ENCODE measurements at regions not wholly inside any gene's neighbourhood (a gene's known extent, or its start where the extent isn't known, plus 50 kb on each side); places are given as distances from the start of the nearest gene placed in this dataset.

DNA sequence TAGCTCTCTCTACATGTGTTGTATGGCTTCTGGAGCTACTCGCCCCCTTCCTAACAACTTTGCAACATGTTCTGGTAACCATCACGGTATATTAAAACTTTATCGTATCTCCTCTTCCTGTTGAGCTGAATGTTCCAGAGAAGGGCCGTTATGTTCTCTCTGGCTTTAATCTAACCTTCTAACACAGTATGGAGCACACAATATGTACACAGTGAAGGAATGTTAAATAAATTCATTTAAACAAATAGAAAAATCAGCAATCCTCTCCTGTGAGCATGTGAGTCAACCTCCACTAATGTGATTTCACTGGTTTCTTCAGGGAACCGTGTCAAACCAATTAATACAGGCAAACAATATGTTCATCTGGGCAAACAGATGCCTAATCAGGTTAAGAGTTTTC lies 319.5 kb upstream of the OR4E1 start:
- TF ChIP-seq EZH2 (IDR thresholded peaks at IDR 0.05; ENCODE audit: low read depth), result no peak
- TF ChIP-seq, protein P1, sequence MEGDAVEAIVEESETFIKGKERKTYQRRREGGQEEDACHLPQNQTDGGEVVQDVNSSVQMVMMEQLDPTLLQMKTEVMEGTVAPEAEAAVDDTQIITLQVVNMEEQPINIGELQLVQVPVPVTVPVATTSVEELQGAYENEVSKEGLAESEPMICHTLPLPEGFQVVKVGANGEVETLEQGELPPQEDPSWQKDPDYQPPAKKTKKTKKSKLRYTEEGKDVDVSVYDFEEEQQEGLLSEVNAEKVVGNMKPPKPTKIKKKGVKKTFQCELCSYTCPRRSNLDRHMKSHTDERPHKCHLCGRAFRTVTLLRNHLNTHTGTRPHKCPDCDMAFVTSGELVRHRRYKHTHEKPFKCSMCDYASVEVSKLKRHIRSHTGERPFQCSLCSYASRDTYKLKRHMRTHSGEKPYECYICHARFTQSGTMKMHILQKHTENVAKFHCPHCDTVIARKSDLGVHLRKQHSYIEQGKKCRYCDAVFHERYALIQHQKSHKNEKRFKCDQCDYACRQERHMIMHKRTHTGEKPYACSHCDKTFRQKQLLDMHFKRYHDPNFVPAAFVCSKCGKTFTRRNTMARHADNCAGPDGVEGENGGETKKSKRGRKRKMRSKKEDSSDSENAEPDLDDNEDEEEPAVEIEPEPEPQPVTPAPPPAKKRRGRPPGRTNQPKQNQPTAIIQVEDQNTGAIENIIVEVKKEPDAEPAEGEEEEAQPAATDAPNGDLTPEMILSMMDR (conservative IDR thresholded peaks at IDR 0.05), result no peak
- H2AFZ ChIP-seq, result no peak overlapping the region
- intact Hi-C loops (cut with micrococcal nuclease; ENCODE audit: unreplicated experiment), result loop anchor here (10.0 kb wide), 1 partner anchor 92 kb away; no protein-coding TSS in a partner anchor
- no peak overlapping the region for H3K4me2 ChIP-seq
- CTCF ChIA-PET, result interaction anchor here (0.5 kb wide), 1 partner anchor 350 kb away, joined by 4 read pairs; no protein-coding TSS in a partner anchor
- H3K4me1 ChIP-seq (replicated peaks; ENCODE audit: insufficient read depth), result no peaks in the 10 kb centered on the region
- H3F3A ChIP-seq (ENCODE audit: insufficient read depth, low read depth), result no peaks in the 10 kb centered on the region
- no peaks in the 10 kb centered on the region for H3K36me3 ChIP-seq (ENCODE audit: low read depth)
- H3K4me3 ChIP-seq, result no peak overlapping the region
- H3K27ac ChIP-seq, result no peak overlapping the region
- no peaks in the 10 kb centered on the region; the same call in 1 of the 2 replicates for H3K9me2 ChIP-seq (ENCODE audit: insufficient read depth)
- POLR2A ChIA-PET (ENCODE audit: unreplicated experiment), result interaction anchor here (0.6 kb wide), 1 partner anchor 22 kb away, joined by 22 read pairs; no protein-coding TSS in a partner anchor
- no peaks in the 10 kb centered on the region for H3K79me2 ChIP-seq (ENCODE audit: low read depth)
- no peaks in the 10 kb centered on the region for H4K20me1 ChIP-seq (ENCODE audit: insufficient read depth)
- BruUV-seq (replicated peaks), result no TSS peak
- no peaks in the 10 kb centered on the region for H3K9me3 ChIP-seq (ENCODE audit: insufficient read depth, low read depth)
- H3K27me3 ChIP-seq (ENCODE audit: insufficient read depth, low read depth), result no peaks in the 10 kb centered on the region
- DNase-seq, result no peak

DNA sequence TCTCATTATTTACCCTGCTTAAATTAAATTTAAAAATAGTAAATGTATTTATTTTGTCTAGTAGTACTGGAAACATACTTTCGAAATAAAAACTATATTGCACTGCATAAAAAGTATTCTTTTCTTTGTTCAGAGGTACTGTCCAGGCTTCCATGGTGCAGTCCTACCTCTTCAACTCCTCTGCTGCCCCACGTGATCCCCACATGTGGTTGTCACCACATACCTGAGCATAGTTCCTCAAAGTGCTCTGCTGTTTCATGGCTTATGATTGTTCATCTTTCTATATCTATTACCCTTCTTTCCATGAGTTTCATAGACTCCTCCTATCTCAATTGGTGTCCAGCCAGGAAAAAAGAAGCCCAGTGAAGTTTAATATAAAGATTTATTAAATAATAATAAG lies 317.5 kb upstream of the OR4E1 start:
- DNase-seq, result no peak
- H3K4me2 ChIP-seq, result no peak overlapping the region
- ChIA-PET CTCF (no interaction called here), POLR2A (ENCODE audit: unreplicated experiment) (no interaction called here)
- no peaks in the 10 kb centered on the region for H3K27me3 ChIP-seq (ENCODE audit: insufficient read depth, low read depth)
- intact Hi-C loops (cut with micrococcal nuclease; ENCODE audit: unreplicated experiment), result loop anchor here (10.0 kb wide), 1 partner anchor 94 kb away; no protein-coding TSS in a partner anchor
- TF ChIP-seq, protein P1 (conservative IDR thresholded peaks at IDR 0.05), result no peak
- TF ChIP-seq EZH2 (IDR thresholded peaks at IDR 0.05; ENCODE audit: low read depth), result no peak
- H4K20me1 ChIP-seq (ENCODE audit: insufficient read depth), result no peaks in the 10 kb centered on the region
- H3F3A ChIP-seq (ENCODE audit: insufficient read depth, low read depth), result no peaks in the 10 kb centered on the region
- no peaks in the 10 kb centered on the region for H3K79me2 ChIP-seq (ENCODE audit: low read depth)
- no peaks in the 10 kb centered on the region for H3K9me3 ChIP-seq (ENCODE audit: insufficient read depth, low read depth)
- H3K36me3 ChIP-seq (ENCODE audit: low read depth), result no peaks in the 10 kb centered on the region
- H3K9me2 ChIP-seq (ENCODE audit: insufficient read depth), result no peaks in the 10 kb centered on the region; the same call in 1 of the 2 replicates
- H3K4me3 ChIP-seq, result no peak overlapping the region
- H3K27ac ChIP-seq, result no peak overlapping the region
- H3K4me1 ChIP-seq (replicated peaks; ENCODE audit: insufficient read depth), result no peaks in the 10 kb centered on the region
- no TSS peak for BruUV-seq (replicated peaks)
- H2AFZ ChIP-seq, result no peak overlapping the region

DNA sequence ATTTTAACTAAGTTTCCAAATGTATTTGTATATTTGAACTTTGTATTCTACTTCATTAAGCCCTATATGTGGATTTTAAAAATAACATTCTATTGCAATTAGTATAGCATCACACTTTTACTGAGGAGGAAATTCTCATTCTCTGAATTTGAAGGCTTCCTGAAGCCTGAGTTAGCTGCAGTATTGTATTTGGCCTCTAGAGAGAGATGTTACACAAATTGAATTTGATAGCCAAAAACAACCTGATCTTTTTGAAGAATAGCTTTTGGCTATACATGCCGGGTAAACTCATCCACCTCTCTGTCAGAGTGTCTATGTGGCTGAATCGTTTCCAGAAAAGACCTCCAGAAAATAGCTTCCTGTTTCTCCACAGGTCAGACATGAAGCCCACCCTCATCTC lies 316.5 kb upstream of the OR4E1 start:
- no peak for DNase-seq
- no peak for TF ChIP-seq EZH2 (IDR thresholded peaks at IDR 0.05; ENCODE audit: low read depth)
- TF ChIP-seq, protein P1 (conservative IDR thresholded peaks at IDR 0.05), result peak; percentile 62
- POLR2A ChIA-PET (ENCODE audit: unreplicated experiment), result no interaction called here

More for the DNA sequence above, 316.5 kb upstream of the OR4E1 start:
- Histone ChIP-seq H4K20me1 (ENCODE audit: insufficient read depth) (no peaks in the 10 kb centered on the region), H2AFZ (no peak overlapping the region), H3K27me3 (ENCODE audit: insufficient read depth, low read depth) (no peaks in the 10 kb centered on the region), H3K4me1 (replicated peaks; ENCODE audit: insufficient read depth) (no peaks in the 10 kb centered on the region), H3K27ac (no peak overlapping the region), H3K9me3 (ENCODE audit: insufficient read depth, low read depth) (no peaks in the 10 kb centered on the region), H3K36me3 (ENCODE audit: low read depth) (no peaks in the 10 kb centered on the region), H3K4me3 (no peak overlapping the region), H3F3A (ENCODE audit: insufficient read depth, low read depth) (no peaks in the 10 kb centered on the region), H3K79me2 (ENCODE audit: low read depth) (no peaks in the 10 kb centered on the region), H3K4me2 (no peak overlapping the region), H3K9me2 (ENCODE audit: insufficient read depth) (no peaks in the 10 kb centered on the region)
- intact Hi-C loops (cut with micrococcal nuclease; ENCODE audit: unreplicated experiment), result loop anchor here (10.0 kb wide), 1 partner anchor 95 kb away; no protein-coding TSS in a partner anchor
- CTCF ChIA-PET, result interaction anchor here (0.6 to 1.1 kb wide), 2 partner anchors 215 to 222 kb away, joined by 3 read pairs; no protein-coding TSS in a partner anchor
- BruUV-seq (replicated peaks), result no TSS peak

Data from PC-9 (cell line).